Keratinocyte (primary cell): ENCODE measurements at regions not wholly inside any gene's neighbourhood (a gene's known extent, or its start where the extent isn't known, plus 50 kb on each side); places are given as distances from the start of the nearest gene placed in this dataset.
"Not testable (repeated sequence)": the region's sequence is repeated elsewhere in the genome, so short reads cannot be mapped to it uniquely, and the experiment has no call there.

Experiments
- DNase-seq: peaks from one replicate; pipeline ENCODE4 v3.0.0-alpha.2; 2011; ENCODE audit warnings: low read depth, missing footprints, low spot score
- FAIRE-seq: peaks from 2 replicates; lab custom pipeline; 2011; peaks lifted over from hg19 to GRCh38; lab: Jason Lieb, UNC
- H2AFZ ChIP-seq: 2 replicates; pipeline ENCODE4 v1.6.0; 2012; ENCODE audit warnings: low read length, control low read depth, inconsistent platforms; ENCODE audit not compliant: control insufficient read depth
- H3K27ac ChIP-seq: 2 replicates; pipeline ENCODE4 v1.5.1; 2011; ENCODE audit warnings: low read length; ENCODE audit not compliant: control insufficient read depth, insufficient read depth
- H3K27me3 ChIP-seq: 3 replicates; pipeline ENCODE4 v1.6.0; 2011; ENCODE audit warnings: low read length; ENCODE audit not compliant: control insufficient read depth, insufficient read depth; ENCODE audit errors: extremely low read depth
- H3K36me3 ChIP-seq, 2 experiments: 2 replicates in 1 of 2; 3 replicates in 1 of 2; pipeline ENCODE4 v1.5.1; 2011; ENCODE audit warnings: low read length in 2 of 2, mild to moderate bottlenecking in 1 of 2; ENCODE audit not compliant: control insufficient read depth in 2 of 2, insufficient read depth in 2 of 2; ENCODE audit errors: extremely low read depth in 1 of 2
- H3K4me1 ChIP-seq: 3 replicates; pipeline ENCODE4 v1.5.1; 2011; ENCODE audit warnings: low read length; ENCODE audit not compliant: control insufficient read depth, insufficient read depth; ENCODE audit errors: extremely low read depth
- H3K4me2 ChIP-seq: 3 replicates; pipeline ENCODE4 v1.6.0; 2011; ENCODE audit warnings: low read depth, low read length; ENCODE audit not compliant: control insufficient read depth, insufficient read depth; ENCODE audit errors: extremely low read depth
- H3K4me3 ChIP-seq, 3 experiments: fragments of 200-600 bp in 1 of 3; sonication (generic) in 1 of 3; 2 replicates in 2 of 3; 3 replicates in 1 of 3; pipeline ENCODE4 v1.5.1; 2011 to 2016; ENCODE audit warnings: low read length in 3 of 3, mild to moderate bottlenecking in 3 of 3, control low read depth in 2 of 3, inconsistent platforms in 1 of 3, low read depth in 1 of 3, mixed read lengths in 1 of 3, mixed run types in 1 of 3, moderate library complexity in 1 of 3; ENCODE audit not compliant: control insufficient read depth in 2 of 3, insufficient read depth in 2 of 3; ENCODE audit errors: extremely low read depth in 1 of 3
- H3K79me2 ChIP-seq: 2 replicates; pipeline ENCODE4 v1.6.0; 2012; ENCODE audit warnings: low read length; ENCODE audit not compliant: control insufficient read depth, insufficient read depth
- H3K9ac ChIP-seq: 3 replicates; pipeline ENCODE4 v1.6.0; 2011; ENCODE audit warnings: low read length; ENCODE audit not compliant: control insufficient read depth, insufficient read depth; ENCODE audit errors: extremely low read depth
- H3K9me1 ChIP-seq: 3 replicates; pipeline ENCODE4 v1.6.0; 2011; ENCODE audit warnings: low read length; ENCODE audit not compliant: control insufficient read depth, insufficient read depth; ENCODE audit errors: extremely low read depth
- H3K9me3 ChIP-seq: 2 replicates; pipeline ENCODE4 v1.5.1; 2012; ENCODE audit warnings: low read depth, low read length; ENCODE audit not compliant: control insufficient read depth
- H4K20me1 ChIP-seq: 3 replicates; pipeline ENCODE4 v1.6.0; 2011; ENCODE audit warnings: low read length; ENCODE audit not compliant: control insufficient read depth, insufficient read depth; ENCODE audit errors: extremely low read depth
- EZH2 ChIP-seq: IDR thresholded peaks from one replicate; pipeline ENCODE4 v1.6.1; 2012; ENCODE audit warnings: inconsistent platforms, mild to moderate bottlenecking, low read length, moderate library complexity
- dilution Hi-C: fragments of 300-500 bp; cut with MboI; formaldehyde crosslinking; loops from one replicate; pipeline ENCODE4 v1.7.0; 2020; ENCODE audit warnings: low sequenced_read_pairs; ENCODE audit not compliant: extremely low pct_ligation_motif_present
- TF ChIP-seq, protein P1 (sequence below), 3 experiments: IDR thresholded peaks in 1 of 3; conservative IDR thresholded peaks in 1 of 3; optimal IDR thresholded peaks in 1 of 3; 2 replicates in 2 of 3; 3 replicates in 1 of 3; pipeline versions ENCODE3 to v1.5.1; 2011; ENCODE audit warnings: low read length in 3 of 3, mild to moderate bottlenecking in 3 of 3, moderate library complexity in 2 of 3, control low read depth in 1 of 3, inconsistent platforms in 1 of 3; ENCODE audit not compliant: insufficient read depth in 2 of 3; ENCODE audit errors: extremely low read depth in 1 of 3

DNA sequence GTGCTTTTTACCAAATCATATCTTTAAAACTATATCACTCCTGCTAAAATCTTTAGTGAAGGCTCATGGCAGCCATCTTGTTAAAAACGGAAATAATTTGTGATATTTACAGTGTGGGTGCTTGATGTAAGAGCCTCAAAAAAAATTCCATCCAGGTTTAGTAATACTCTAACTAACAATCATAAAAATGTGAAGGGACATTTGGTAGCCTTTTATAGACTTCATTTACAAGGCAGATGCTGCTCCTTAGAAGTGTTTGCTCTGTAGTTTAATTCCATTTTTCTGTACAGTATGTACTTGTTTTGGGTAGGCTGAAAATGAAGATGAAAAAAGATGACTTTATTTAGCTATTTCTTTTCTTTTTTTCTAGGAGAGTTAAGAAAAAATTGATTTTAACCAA, 525.0 kb downstream of the ZEB2 start:
- FAIRE-seq: no peak
- no peak for TF ChIP-seq EZH2
- TF ChIP-seq, protein P1, sequence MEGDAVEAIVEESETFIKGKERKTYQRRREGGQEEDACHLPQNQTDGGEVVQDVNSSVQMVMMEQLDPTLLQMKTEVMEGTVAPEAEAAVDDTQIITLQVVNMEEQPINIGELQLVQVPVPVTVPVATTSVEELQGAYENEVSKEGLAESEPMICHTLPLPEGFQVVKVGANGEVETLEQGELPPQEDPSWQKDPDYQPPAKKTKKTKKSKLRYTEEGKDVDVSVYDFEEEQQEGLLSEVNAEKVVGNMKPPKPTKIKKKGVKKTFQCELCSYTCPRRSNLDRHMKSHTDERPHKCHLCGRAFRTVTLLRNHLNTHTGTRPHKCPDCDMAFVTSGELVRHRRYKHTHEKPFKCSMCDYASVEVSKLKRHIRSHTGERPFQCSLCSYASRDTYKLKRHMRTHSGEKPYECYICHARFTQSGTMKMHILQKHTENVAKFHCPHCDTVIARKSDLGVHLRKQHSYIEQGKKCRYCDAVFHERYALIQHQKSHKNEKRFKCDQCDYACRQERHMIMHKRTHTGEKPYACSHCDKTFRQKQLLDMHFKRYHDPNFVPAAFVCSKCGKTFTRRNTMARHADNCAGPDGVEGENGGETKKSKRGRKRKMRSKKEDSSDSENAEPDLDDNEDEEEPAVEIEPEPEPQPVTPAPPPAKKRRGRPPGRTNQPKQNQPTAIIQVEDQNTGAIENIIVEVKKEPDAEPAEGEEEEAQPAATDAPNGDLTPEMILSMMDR (optimal IDR thresholded peaks at IDR 0.05 in 1 of 3, IDR thresholded peaks at IDR 0.05 in 1 of 3, conservative IDR thresholded peaks at IDR 0.05 in 1 of 3; ENCODE audit: extremely low read depth in 1 of 3, insufficient read depth in 2 of 3, low read length in 3 of 3): no peak
- H2AFZ ChIP-seq: no peak overlapping the region

DNA sequence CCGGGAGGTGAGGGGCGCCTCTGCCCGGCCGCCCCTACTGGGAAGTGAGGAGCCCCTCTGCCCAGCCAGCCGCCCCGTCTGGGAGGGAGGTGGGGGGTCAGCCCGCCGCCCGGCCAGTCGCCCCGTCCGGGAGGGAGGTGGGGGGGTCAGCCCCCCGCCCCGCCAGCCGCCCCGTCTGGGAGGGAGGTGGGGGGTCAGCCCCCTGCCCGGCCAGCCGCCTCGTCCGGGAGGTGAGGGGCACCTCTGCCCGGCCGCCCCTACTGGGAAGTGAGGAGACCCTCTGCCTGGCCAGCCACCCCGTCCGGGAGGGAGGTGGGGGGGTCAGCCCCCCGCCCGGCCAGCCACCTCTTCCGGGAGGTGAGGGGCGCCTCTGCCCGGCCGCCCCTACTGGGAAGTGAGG, 528.3 kb downstream of the ZEB2 start:
- dilution Hi-C loops, FAIRE-seq, H4K20me1 ChIP-seq, H3K9me3 ChIP-seq, H3K4me2 ChIP-seq, H3K4me3 ChIP-seq, H3K36me3 ChIP-seq, H3K27me3 ChIP-seq, H3K27ac ChIP-seq, H3K79me2 ChIP-seq, H3K9ac ChIP-seq, H2AFZ ChIP-seq, DNase-seq, H3K4me1 ChIP-seq, H3K9me1 ChIP-seq: not testable (repeated sequence)

More for the DNA sequence above, 525.0 kb downstream of the ZEB2 start:
- Histone ChIP-seq H4K20me1 (no peaks in the 10 kb centered on the region), H3K79me2 (no peaks in the 10 kb centered on the region), H3K4me3 (no peak overlapping the region), H3K27ac (no peak overlapping the region), H3K27me3 (no peaks in the 10 kb centered on the region), H3K9ac (no peak overlapping the region), H3K9me1 (no peaks in the 10 kb centered on the region), H3K36me3 (no peaks in the 10 kb centered on the region), H3K4me1 (no peaks in the 10 kb centered on the region), H3K9me3 (no peaks in the 10 kb centered on the region), H3K4me2 (no peak overlapping the region)
- DNase-seq: no peak
- dilution Hi-C loops: no loop called here

DNA sequence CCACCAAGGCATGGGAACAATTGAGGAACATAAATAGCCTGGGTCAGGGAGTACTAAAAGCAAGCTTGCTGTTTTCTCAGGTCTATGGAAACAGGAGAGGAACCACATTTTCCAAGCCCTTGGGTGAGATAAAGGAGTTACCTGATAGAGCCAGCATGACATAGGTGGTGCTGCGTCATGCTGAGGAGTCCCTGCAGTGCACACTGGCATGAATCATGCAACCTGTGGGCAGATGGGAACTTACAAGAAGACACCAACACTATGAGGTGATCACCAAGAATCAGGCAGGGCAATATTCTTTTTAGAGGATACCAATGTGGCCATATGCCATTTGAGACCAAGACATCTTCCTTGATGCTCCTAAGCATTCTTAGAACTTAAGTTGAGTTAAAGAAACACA, 531.8 kb downstream of the ZEB2 start:
- DNase-seq (no peak), FAIRE-seq (no peak)
- H2AFZ ChIP-seq: no peak overlapping the region
- no peaks in the 10 kb centered on the region for H3K79me2 ChIP-seq
- H3K4me3 ChIP-seq: no peak overlapping the region
- H3K4me2 ChIP-seq: no peak overlapping the region
- H3K9me1 ChIP-seq: no peaks in the 10 kb centered on the region
- H4K20me1 ChIP-seq: no peaks in the 10 kb centered on the region
- no peaks in the 10 kb centered on the region for H3K36me3 ChIP-seq
- TF ChIP-seq, protein P1 (optimal IDR thresholded peaks at IDR 0.05 in 1 of 3, IDR thresholded peaks at IDR 0.05 in 1 of 3, conservative IDR thresholded peaks at IDR 0.05 in 1 of 3; ENCODE audit: extremely low read depth in 1 of 3, insufficient read depth in 2 of 3, low read length in 3 of 3): no peak
- no peak for TF ChIP-seq EZH2
- dilution Hi-C loops: no loop called here
- H3K27ac ChIP-seq: no peak overlapping the region
- H3K9me3 ChIP-seq: no peaks in the 10 kb centered on the region
- no peaks in the 10 kb centered on the region for H3K4me1 ChIP-seq
- no peak overlapping the region for H3K9ac ChIP-seq
- no peaks in the 10 kb centered on the region for H3K27me3 ChIP-seq
